ENCODE measurements at regions not wholly inside any gene's neighbourhood (a gene's known extent, or its start where the extent isn't known, plus 50 kb on each side); places are given as distances from the start of the nearest gene placed in this dataset.

- TF ChIP-seq CTCF (IDR thresholded peaks at IDR 0.05) (no peak), POLR2A (IDR thresholded peaks at IDR 0.05) (no peak), POLR2AphosphoS5 (IDR thresholded peaks at IDR 0.05) (no peak), EP300 (IDR thresholded peaks at IDR 0.05) (no peak)
Measured at GRCh38 chr1:53394306-53394705, 64.9 kb upstream of the DMRTB1 start.
